Esophagus squamous epithelium (tissue), 5 donors: ENCODE measurements at regions not wholly inside any gene's neighbourhood (a gene's known extent, or its start where the extent isn't known, plus 50 kb on each side); places are given as distances from the start of the nearest gene placed in this dataset.

Source experiments
- DNase-seq: peaks from one replicate; lab custom pipeline; 2025; lab: John Stamatoyannopoulos, UW
- H3K27ac ChIP-seq, 4 donors: fragments of 200-600 bp; sonication (generic); one replicate each; pipeline ENCODE4 v1.5.1; 2016 to 2019; ENCODE audit warnings: mild to moderate bottlenecking in 1 of 4
- H3K27me3 ChIP-seq, 4 donors: fragments of 200-600 bp; sonication (generic); 1 replicate in 3 of 4; 2 replicates in 1 of 4; pipeline versions ENCODE4 v1.5.1 to v1.6.0; 2017 to 2021; ENCODE audit warnings: antibody characterized with exemption in 1 of 4
- H3K36me3 ChIP-seq, 3 donors: fragments of 200-600 bp; sonication (generic); one replicate each; pipeline ENCODE4 v1.5.1; 2016 to 2019
- H3K4me1 ChIP-seq, 3 donors: fragments of 200-600 bp; sonication (generic); one replicate each; pipeline ENCODE4 v1.5.1; 2017 to 2019
- H3K4me3 ChIP-seq, 4 donors: fragments of 200-600 bp; sonication (generic); 1 replicate in 3 of 4; 2 replicates in 1 of 4; pipeline ENCODE4 v1.5.1; 2016 to 2019; ENCODE audit warnings: mild to moderate bottlenecking in 2 of 4, moderate library complexity in 1 of 4
- H3K9me3 ChIP-seq, 3 donors: fragments of 200-600 bp; sonication (generic); one replicate each; pipeline ENCODE4 v1.5.1; 2016 to 2019
- CTCF ChIP-seq, 6 experiments: fragments of 450-650 bp in 4 of 6; fragments of 200-600 bp in 2 of 6; sonication (generic) in 2 of 6; IDR thresholded peaks; one replicate each; pipeline ENCODE4 v1.5.1; 2016 to 2019; ENCODE audit warnings: antibody characterized with exemption in 6 of 6, mild to moderate bottlenecking in 4 of 6, moderate library complexity in 4 of 6
- POLR2A ChIP-seq, 4 donors: fragments of 450-650 bp; IDR thresholded peaks; one replicate each; pipeline ENCODE4 v1.6.1; 2017; ENCODE audit warnings: antibody characterized with exemption in 4 of 4, mild to moderate bottlenecking in 4 of 4, moderate library complexity in 3 of 4
- WGBS, 2 donors: methylation state at CpG; one replicate each; pipeline ENCODE4 v1.1.5; 2018; 5-methylcytosine and 5-hydroxymethylcytosine counted together
- intact Hi-C: fragments of 100-400 bp; cut with DNase I; formaldehyde crosslinking; loops from one replicate; pipeline ENCODE4 v1.15.0; 2022
- donor health status: DM: yes; HTN: yes; CAD: no.

GRCh38 chr2:198811198-198811597, 646.5 kb downstream of the SATB2 start:
- no peaks in the 10 kb centered on the region for H3K27me3 ChIP-seq
- intact Hi-C loops, result no loop called here
- 64 to 66% methylated on average over 3 of the region's 3 CpGs for WGBS, 2 donors
- H3K4me1 ChIP-seq, result no peaks in the 10 kb centered on the region
- H3K9me3 ChIP-seq, result no peaks in the 10 kb centered on the region
- TF ChIP-seq POLR2A (IDR thresholded peaks at IDR 0.05), result no peak
- TF ChIP-seq CTCF (IDR thresholded peaks at IDR 0.05), result no peak
- no peaks in the 10 kb centered on the region for H3K36me3 ChIP-seq
- H3K27ac ChIP-seq, result no peak overlapping the region
- DNase-seq, result no peak
- no peak overlapping the region for H3K4me3 ChIP-seq

- no peaks in the 10 kb centered on the region for H3K36me3 ChIP-seq
- WGBS, 2 donors, result 60 to 61% methylated on average over 3 of the region's 3 CpGs
- no peak overlapping the region for H3K27ac ChIP-seq
- H3K27me3 ChIP-seq, result no peaks in the 10 kb centered on the region
- no peak overlapping the region for H3K4me3 ChIP-seq
- no peak for DNase-seq
- no peaks in the 10 kb centered on the region for H3K4me1 ChIP-seq
- no peak for TF ChIP-seq CTCF (IDR thresholded peaks at IDR 0.05)
- TF ChIP-seq POLR2A (IDR thresholded peaks at IDR 0.05), result no peak
- no peaks in the 10 kb centered on the region for H3K9me3 ChIP-seq
- intact Hi-C loops, result no loop called here
These were observed 647.8 kb downstream of the SATB2 start for GRCh38 chr2:198809976-198810375.

GRCh38 chr2:198807131-198807530, 650.6 kb downstream of the SATB2 start:
- no peak overlapping the region for H3K27ac ChIP-seq
- WGBS, 2 donors, result 77 to 98% methylated on average over 2 of the region's 2 CpGs

GRCh38 chr2:198795419-198795818, 662.3 kb downstream of the SATB2 start:
- Histone ChIP-seq H3K4me1 (no peaks in the 10 kb centered on the region), H3K36me3 (no peaks in the 10 kb centered on the region), H3K27ac (no peak overlapping the region), H3K4me3 (no peak overlapping the region), H3K27me3 (no peaks in the 10 kb centered on the region), H3K9me3 (no peaks in the 10 kb centered on the region)
- DNase-seq, result no peak
- intact Hi-C loops, result no loop called here
- no peak for TF ChIP-seq POLR2A (IDR thresholded peaks at IDR 0.05)
- WGBS, 2 donors, result 75 to 85% methylated on average over 2 of the region's 2 CpGs

More at GRCh38 chr2:198807131-198807530, 650.6 kb downstream of the SATB2 start:
- Histone ChIP-seq H3K9me3 (no peaks in the 10 kb centered on the region), H3K4me1 (no peaks in the 10 kb centered on the region), H3K4me3 (no peak overlapping the region), H3K27me3 (no peaks in the 10 kb centered on the region), H3K36me3 (no peaks in the 10 kb centered on the region)
- no peak for DNase-seq
- intact Hi-C loops, result no loop called here
- TF ChIP-seq POLR2A (IDR thresholded peaks at IDR 0.05), result no peak
- no peak for TF ChIP-seq CTCF (IDR thresholded peaks at IDR 0.05)

GRCh38 chr2:198791623-198792022, 666.1 kb downstream of the SATB2 start:
- TF ChIP-seq POLR2A (IDR thresholded peaks at IDR 0.05) (no peak), CTCF (IDR thresholded peaks at IDR 0.05) (no peak)
- DNase-seq, result no peak
- intact Hi-C loops, result no loop called here
- H3K36me3 ChIP-seq, result no peaks in the 10 kb centered on the region
- no peaks in the 10 kb centered on the region for H3K4me1 ChIP-seq
- H3K27me3 ChIP-seq, result no peaks in the 10 kb centered on the region
- no peak overlapping the region for H3K4me3 ChIP-seq
- H3K27ac ChIP-seq, result no peak overlapping the region
- 0% methylated on average over 1 of the region's 1 CpG for WGBS, 2 donors
- H3K9me3 ChIP-seq, result no peaks in the 10 kb centered on the region

GRCh38 chr2:198788676-198789075, 669.1 kb downstream of the SATB2 start:
- intact Hi-C loops, result no loop called here
- TF ChIP-seq POLR2A (IDR thresholded peaks at IDR 0.05) (no peak), CTCF (IDR thresholded peaks at IDR 0.05) (no peak)
- H3K9me3 ChIP-seq, result no peaks in the 10 kb centered on the region
- H3K36me3 ChIP-seq, result no peaks in the 10 kb centered on the region
- DNase-seq, result no peak
- WGBS, 2 donors, result 17 to 30% methylated on average over 2 of the region's 2 CpGs
- H3K4me3 ChIP-seq, result no peak overlapping the region
- no peak overlapping the region for H3K27ac ChIP-seq
- H3K27me3 ChIP-seq, result no peaks in the 10 kb centered on the region
- no peaks in the 10 kb centered on the region for H3K4me1 ChIP-seq
